GM19324 (cell line): ENCODE measurements at regions not wholly inside any gene's neighbourhood (a gene's known extent, or its start where the extent isn't known, plus 50 kb on each side); places are given as distances from the start of the nearest gene placed in this dataset.

Experiments
- ATAC-seq: cut with Tn5 transposase; IDR thresholded peaks from one replicate; pipeline ENCODE4 v1.9.1; 2021; ENCODE audit warnings: mild to moderate bottlenecking, moderate library complexity; ENCODE audit not compliant: unreplicated experiment, low FRiP score

DNA sequence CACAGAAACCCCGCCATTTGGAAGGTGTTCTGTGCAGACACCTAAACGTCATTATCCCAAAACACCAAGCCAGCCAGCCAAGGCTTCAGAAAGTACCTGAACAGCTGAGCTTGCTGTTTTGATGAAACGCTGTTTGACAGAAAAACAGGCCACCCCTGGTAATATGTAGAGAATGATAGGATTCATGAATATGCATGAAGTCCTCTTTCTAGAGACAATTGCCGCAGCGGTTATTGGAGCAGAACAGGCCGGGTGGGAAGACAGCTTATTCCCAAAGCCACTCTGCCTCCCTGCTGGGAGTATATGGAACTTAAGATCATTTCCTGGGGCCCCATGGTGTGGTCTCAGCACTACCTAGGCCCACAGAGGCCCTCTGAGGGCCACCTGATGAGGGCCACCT is 229.5 kb downstream of the UQCRFS1 start:
- ATAC-seq, result no peak

DNA sequence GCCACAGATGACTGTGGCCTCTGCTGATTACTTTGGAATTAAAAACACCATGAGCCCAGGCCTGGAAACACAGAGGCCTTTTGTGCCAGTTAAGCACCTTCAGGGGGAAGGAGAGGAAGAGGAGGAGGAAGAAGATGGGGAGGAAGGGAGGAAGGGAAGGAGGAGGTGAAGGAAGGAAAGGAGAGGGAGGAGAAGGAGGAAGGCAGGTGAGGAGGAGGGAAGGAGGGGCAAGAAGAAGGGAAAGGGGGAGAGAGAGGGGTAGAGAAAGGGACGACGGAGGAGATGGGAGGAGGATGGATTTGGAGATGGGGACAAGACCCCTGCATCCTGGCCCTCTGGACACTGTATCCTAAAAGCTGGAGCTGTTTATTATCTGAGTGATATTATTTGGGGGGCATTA is 231.0 kb downstream of the UQCRFS1 start:
- ATAC-seq, result no peak

DNA sequence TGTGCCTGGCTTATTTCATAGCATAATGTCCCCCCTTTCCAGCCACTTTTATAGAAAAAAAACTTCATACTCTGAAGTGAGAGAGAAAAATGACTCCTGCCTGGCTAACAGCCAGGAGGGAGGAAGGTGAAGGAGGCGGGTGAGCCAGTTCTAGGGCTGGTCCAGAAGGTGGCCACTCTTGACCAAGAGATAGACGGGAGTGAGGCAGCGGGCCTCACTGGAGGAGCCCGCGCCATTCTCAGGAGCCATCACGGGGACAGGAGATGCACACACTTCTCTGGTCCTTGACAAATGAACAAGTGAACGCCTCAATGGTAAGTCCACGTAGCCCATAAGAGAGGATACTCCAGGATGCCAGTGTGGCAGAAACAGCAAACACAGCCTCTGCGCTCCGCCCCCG is 231.4 kb downstream of the UQCRFS1 start:
- ATAC-seq, result no peak

DNA sequence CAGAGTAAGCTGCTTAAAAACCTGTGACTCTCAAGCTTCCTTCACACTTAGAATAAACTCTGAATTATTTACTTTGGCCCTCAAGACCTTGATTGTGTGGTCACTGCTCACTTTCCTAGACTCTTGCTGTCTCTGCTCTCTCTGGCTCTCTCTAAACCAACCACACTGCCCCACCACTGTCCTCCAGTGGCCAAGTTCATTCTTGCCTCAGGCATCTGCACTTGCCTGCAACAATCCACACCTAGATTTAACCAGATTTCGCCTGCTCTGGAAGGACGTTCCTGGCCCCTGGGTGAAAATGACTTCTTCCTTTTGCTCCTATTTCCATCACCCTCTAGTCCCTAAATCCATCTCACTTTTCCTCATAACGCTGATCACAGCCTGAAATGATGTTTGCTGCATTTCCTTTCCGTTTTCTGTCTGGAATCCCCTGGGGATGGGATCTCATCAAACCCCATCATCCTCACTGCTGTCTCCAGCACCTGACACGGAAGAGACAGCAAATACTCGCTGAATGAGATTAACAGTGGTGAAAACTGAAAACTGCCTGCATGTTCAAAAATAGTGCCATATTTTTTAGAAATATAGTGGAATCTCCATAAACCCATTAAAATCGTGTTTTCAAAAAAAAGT is 232.6 kb downstream of the UQCRFS1 start:
- ATAC-seq, result no peak

DNA sequence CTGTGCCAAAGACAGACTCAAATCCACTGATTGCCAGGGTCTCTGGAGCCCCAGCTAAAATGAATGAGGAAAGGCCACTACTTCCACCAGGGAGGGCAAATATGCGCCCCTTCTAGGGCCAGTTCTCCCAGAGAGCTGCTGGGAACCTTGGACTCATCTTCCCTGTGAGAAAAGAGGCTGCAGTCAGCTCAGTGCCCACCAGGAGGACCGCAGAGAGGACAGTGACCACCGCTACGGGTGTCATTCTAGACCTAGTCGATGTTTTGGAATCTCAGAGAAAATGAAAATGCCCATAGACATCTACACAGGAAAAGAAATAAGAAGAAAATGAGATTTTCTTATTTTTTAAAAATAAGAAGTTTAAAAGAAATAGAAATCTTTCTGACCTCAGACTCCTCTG is 235.1 kb downstream of the UQCRFS1 start:
- ATAC-seq, result no peak

DNA sequence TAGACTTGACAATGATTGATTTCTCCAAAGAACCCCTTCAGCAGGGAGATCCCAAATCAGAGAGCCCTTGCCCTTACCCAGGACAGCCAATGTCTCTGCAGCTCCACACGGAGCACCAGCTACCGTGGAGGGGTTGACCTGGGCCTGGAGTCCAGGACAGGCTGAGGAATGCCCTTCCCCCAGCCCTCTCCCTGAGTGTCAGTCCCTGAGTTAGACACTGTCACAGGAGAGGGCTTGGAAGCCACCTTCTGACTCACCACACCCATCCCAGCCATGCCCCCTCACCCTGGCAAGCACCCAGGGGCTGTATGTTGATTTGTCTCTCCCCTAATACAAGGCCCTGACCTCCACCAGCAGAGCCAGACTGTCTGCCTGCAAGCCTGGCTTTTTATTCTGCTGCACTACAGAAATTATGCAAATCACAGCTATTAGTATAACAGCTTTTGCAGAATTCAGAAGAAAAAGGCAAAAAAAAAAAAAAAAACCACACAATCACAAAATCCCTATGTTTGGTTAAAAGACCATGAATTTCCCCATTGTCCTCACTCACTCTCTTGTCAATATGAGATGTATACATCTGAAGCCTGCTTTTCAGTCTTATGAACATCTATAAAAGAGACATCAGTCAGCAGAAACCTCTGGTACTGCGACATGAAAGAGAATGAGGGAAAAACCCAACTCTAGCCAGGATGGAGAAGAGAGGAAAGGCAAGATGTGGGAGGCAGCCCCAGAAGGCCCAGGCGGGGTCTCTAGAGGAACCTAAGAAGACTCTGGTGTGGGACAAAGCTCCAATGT is 240.7 kb downstream of the UQCRFS1 start:
- no peak for ATAC-seq

DNA sequence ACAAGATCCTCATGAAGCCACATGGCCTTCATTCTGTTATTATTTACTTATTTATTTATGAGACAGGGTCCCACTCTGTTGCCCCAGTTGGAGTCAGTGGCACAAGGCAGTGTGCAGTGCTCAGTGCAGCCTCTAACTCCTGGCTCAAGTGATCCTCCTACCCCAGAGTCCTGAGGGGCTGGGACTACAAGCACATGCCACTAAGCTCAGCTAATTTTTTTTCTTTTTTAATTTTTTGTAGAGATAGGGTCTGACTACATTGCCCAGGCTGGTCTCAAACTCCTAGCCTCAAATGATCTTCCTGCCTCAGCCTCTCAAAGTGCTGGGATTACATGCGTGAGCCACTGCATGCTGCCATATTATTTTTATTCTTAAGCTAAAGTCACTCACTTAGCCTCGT is 241.4 kb downstream of the UQCRFS1 start:
- no peak for ATAC-seq

DNA sequence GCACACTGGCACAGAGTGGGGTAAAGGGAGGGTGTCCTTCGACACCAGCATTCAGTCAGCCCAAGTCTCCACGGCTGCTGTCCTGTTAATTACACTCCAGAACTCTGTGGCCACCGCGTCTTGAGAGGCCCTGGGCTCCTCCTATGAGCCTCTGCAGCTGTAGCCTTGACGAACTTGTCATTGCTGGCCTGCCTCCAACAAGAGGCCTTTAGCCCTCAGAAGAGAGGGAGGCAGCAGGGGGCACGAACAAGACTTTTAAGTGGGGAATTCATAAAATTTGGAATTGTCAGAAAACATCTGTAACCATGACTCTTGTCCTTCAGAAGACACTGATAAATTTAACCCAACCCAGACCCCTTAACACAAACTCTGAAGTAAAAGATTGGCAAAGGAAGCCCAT is 241.9 kb downstream of the UQCRFS1 start:
- ATAC-seq, result no peak

DNA sequence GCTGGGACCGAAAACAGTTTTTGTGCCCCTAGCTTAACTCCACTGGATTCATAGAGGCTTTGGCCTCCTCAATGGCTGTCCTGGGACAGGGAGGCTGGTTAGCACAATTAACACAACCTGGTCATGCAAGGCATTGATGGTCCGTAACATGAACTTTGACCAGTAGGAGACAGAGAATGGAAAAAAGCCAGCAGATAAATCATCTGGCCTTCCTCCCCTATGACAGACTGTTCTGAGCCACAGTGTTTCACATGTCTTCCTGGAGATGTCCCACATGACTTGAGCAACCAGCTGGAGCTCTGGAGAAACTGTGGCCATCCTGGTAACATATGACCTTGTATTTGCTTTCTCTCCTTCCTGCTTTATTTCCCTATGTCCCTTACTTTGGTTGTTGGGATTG is 244.2 kb downstream of the UQCRFS1 start:
- ATAC-seq, result no peak

DNA sequence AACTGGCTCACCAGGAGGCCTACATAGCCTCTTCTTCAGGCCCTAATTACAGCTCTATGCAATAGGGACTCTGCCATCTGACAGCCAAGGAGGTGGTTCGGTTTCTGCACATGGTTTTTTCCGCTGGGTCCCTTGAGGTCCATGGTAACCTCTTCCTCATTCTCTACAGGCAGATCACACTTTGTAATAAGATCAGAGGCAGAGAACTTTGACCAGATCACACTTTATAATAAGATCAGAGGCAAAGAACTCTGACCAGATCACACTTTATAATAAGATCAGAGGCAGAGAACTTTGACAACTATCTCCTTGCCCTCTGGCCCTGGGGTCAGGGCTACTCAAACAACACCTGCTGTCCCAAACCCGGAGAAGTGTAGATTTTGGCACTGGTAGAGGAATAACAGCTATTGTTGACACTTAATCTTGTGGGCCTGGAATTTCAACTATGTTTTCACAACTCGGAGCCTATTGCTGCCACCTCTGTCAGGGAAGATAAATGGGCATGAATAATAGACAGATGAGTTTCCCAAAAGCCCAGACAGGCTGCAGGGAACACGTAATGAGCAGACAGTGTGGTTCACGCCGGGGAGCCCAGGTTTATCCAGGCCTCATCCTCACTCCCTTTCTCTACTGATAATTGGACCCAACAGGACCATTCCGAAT is 246.1 kb downstream of the UQCRFS1 start:
- ATAC-seq, result no peak

DNA sequence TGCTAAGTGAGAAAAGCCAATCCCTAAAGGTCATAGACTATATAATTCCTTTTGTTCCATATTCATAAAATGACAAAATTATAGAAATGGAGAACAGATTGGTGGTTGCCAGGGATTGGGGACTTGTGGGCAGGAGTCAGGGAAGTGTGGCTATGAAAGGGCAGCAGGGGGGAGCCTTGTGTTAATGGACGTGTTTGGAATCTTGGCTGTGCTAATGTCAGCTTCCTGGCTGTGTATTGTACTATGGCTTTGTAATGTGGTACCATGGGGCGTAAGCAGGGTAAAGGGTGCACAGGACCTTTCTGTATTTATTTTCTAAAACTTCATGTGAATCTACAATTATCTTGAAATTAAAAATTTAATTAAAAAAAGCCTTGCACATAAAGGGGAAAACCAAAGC is 248.5 kb downstream of the UQCRFS1 start:
- no peak for ATAC-seq

DNA sequence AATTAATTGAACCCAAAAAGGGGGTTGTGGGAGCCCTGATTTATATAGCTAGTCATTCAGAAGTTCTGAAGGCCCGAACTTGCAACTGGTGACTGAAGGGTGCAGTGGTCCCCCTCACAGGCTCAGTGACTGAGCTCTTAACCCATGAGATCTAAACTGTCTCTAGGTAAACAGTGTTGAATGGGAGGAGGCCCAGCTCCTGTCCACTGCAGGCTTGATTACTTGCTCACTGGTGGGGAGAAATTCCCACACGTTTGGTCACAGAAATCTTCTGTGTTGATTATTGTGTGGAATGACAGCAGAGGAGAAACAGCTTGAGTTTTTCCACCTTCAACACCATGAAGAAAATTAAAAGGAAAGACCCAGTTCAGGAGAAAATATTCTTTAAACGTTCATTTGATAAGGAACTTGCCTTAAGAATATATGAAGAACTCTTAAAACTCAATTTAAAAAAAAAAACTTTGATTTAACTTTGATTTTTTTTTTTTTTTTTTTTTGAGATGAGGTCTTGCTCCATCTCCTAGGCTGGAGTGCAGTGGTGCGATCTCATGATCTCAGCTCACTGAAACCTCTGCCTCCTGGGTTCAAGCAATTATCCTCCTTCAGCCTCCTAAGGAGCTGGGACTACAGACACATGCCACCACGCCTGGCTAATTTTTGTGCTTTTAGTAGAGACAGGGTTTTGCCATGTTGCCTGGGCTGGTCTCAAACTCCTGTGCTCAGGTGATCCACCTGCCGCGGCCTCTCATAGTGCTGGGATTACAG is 249.3 kb downstream of the UQCRFS1 start:
- ATAC-seq, result no peak

DNA sequence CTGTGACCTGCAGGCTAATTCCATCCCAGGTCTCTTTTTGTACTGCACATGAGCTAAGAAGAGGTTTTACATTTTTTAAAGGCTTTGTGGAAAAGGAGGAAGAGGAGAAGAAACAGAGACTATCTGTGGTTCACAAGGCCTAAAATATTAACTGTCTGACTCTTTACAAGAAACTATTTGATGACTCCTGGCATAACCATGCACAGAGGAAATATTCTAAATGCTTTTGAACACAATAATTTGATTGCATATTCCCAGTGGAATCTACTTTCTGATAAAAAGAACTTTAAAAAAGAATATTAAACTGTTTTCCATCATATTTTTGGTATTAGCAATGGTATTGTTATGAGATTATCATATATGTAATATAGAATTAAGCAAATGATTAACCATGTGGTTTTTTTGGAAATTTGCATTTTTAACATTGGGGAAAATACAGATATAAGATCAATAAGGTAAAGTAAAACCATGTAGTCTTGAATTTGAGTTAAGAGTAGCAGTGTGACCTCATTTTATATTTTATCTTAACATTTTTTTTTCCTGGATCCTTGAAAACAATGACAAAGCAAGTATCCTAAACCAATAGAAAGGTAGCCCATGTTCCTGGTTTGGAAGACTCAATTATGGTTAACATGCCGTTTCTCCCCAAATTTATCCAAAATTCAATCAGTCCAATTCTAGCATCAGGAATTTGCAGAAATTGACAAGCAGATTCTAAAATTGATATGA is 251.0 kb downstream of the UQCRFS1 start:
- no peak for ATAC-seq

DNA sequence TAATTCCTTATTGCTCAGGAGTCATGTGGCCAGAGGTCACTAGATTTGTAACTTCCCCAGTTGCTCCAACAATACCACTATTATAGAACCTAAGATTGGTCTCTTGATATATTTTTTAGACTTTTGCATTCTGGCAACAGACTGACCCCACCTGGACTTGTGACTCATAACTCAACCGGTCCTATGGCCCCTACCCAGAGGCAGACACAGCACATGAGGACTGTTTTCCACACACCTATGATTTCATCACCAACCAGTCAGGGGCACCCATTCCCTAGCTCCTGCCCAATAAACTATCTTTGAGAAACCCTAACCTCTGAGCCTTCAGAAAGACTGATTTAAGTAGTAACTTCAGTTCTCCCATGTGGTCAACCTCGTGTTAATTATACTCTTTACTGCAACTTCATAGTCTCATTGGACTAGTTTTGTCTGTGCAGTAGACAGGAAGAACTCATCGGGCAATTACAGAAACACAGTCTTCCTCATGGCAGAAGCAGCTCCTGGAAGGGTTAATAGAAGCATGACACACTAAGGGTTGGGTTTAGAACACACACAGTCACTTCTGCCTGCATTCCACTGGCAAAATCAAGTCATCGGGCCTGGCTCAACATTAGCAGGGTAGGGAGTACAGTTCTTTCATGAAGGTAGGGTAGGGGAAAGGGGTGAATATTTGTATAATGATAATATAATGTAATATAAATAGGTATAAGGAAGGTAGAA is 251.8 kb downstream of the UQCRFS1 start:
- no peak for ATAC-seq

DNA sequence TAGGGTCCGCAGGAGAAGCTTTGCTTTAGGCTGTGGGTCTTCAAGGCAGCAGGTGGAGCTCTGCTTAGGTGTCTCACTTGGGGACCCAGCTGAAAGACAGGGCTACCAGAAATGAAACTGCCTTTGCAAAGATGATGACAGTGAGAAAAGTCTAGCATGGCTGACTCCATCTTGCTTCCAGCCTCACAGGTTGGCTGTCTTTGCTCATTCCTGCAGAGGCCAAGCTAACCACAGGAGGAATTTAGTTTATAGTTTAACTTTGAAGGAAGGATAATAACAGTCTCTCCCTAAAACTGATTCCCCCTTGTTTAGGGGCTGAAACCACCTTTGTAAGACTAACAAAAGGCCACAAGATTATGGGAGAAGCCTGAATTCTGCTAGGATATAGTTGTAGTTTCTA is 252.4 kb downstream of the UQCRFS1 start:
- no peak for ATAC-seq

DNA sequence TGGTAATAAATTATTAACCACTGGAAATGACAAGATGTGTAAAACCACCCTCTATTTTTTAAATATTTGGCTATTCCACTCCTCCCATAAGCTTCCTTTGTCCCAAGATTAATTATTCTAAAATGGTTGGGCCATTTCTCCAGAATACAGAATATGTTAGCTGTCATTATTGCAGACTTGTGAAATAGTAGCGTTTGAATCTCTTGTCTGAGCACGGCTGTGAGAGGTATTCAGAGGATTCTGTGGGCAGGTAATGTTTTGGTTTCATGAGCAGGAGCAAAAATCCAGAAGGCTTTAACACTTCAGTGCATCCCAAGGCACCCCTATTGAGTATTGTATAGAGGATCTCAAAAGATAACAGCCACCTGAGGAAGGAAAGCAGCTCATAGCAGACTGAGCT is 256.0 kb downstream of the UQCRFS1 start:
- ATAC-seq, result no peak

DNA sequence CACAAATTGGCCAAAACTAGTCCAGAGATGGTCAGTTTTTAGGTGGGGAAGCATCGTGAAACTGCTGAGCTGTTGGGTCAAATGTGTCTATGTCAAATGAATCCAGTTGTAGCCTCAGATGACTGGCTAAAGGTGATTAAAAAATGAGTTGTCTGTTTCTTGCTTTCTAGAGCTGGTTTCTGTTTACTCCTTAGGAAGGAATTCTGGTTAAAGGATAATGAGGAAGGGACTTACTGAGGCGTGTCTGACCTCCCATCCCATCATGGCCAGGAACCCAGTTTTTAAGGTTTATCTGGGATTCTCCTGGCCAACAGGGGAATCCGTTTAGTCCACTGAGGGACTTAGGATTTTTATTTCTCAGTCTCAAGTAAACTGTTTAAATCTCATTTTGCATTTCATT is 256.5 kb downstream of the UQCRFS1 start:
- ATAC-seq, result no peak

DNA sequence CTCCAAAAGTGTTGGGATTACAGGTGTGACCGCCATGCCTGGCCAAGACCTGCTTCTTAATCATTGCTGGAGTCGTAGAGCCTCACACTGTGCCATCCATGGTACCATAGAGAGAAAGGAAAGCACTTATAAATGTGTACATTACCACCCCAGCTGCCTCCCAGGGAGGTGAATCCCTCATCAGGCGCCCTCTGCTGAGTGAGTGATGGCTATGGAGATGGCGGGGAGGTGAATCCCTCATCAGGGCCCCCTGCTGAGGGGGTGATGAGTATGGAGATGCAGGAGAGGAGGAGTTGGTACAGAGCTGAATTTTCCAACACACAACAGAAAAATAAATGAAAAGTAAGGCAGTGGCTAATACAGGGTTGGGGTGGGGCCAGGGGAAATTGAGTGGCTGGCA is 263.4 kb downstream of the UQCRFS1 start:
- ATAC-seq, result no peak

DNA sequence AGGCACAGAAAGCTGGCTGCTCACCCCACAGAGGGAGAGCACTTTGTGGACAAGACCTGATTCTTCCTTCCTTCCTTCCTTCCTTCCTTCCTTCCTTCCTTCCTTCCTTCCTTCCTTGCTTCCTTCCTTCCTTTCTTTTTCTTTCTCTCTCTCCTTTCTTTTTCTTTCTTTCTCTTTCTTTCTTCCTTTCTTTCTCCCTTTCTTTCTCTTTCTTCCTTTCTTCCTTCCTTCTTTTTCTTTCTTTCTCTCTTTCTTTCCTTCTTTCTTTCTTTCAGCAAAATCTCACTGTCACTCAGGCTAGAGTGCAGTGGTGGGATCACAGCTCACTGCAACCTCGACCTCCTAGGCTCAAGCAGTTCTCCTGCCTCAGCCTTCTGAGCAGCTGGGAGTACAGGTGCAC is 263.9 kb downstream of the UQCRFS1 start:
- ATAC-seq, result no peak

DNA sequence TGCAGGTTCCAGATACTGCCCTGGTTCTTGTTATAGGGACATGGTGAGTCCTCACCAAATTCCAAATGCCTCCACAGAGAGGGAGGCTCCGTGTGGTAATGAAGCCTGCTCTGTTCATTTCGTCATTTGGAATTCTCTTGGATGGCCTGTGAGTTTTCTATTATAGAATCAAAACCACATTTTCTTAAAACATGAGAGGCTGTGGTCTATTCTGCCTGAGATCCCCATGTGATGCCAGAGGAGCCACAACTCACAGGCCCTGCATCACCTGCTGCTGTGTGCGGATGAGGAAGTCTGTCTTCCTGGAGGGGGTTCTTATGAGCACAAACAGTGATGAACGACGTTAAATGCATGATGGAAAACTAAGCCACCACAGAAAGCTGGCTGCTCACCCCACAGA is 264.4 kb downstream of the UQCRFS1 start:
- ATAC-seq, result no peak
